Osteoblast (primary cell): ENCODE measurements at regions not wholly inside any gene's neighbourhood (a gene's known extent, or its start where the extent isn't known, plus 50 kb on each side); places are given as distances from the start of the nearest gene placed in this dataset.
"Not testable (repeated sequence)": the region's sequence is repeated elsewhere in the genome, so short reads cannot be mapped to it uniquely, and the experiment has no call there.

ENCODE experiments used
- DNase-seq: peaks from one replicate; pipeline ENCODE4 v3.0.0; 2011; ENCODE audit warnings: low spot score, mixed read lengths; ENCODE audit not compliant: insufficient read length; ENCODE audit errors: missing footprints
- H2AFZ ChIP-seq: 2 replicates; pipeline ENCODE4 v1.6.0; 2011; ENCODE audit warnings: mild to moderate bottlenecking, low read length
- H3K27ac ChIP-seq: 2 replicates; pipeline ENCODE4 v1.5.1; 2011; ENCODE audit warnings: mild to moderate bottlenecking, low read depth, low read length, moderate library complexity
- H3K27me3 ChIP-seq: 2 replicates; pipeline ENCODE4 v1.6.0; 2012; ENCODE audit warnings: mild to moderate bottlenecking, control low read depth, inconsistent platforms, low read length, moderate library complexity; ENCODE audit not compliant: insufficient read depth
- H3K36me3 ChIP-seq: 2 replicates; pipeline ENCODE4 v1.5.1; 2011; ENCODE audit warnings: mild to moderate bottlenecking, low read length, control low read depth, moderate library complexity; ENCODE audit not compliant: insufficient read depth
- H3K4me1 ChIP-seq: 2 replicates; pipeline ENCODE4 v1.5.1; 2011; ENCODE audit warnings: mild to moderate bottlenecking, low read length, control low read depth, moderate library complexity; ENCODE audit not compliant: insufficient read depth
- H3K4me2 ChIP-seq: 2 replicates; pipeline ENCODE4 v1.6.0; 2011; ENCODE audit warnings: mild to moderate bottlenecking, low read length; ENCODE audit not compliant: insufficient read depth
- H3K4me3 ChIP-seq: fragments of 200-600 bp; sonication (generic); 3 replicates; pipeline ENCODE4 v1.5.1; 2012; ENCODE audit warnings: mild to moderate bottlenecking, low read length, inconsistent platforms; ENCODE audit not compliant: insufficient read depth
- H3K79me2 ChIP-seq: 2 replicates; pipeline ENCODE4 v1.6.0; 2012; ENCODE audit warnings: mild to moderate bottlenecking, low read length, control low read depth, inconsistent platforms; ENCODE audit not compliant: insufficient read depth
- H3K9me3 ChIP-seq: 2 replicates; pipeline ENCODE4 v1.5.1; 2011; ENCODE audit warnings: low read depth, low read length, control low read depth
- H4K20me1 ChIP-seq: 2 replicates; pipeline ENCODE4 v1.6.0; 2012; ENCODE audit warnings: mild to moderate bottlenecking, low read length, control low read depth; ENCODE audit not compliant: insufficient read depth
- CTCF ChIP-seq: IDR thresholded peaks from 2 replicates; pipeline ENCODE4 v1.5.1; 2011; ENCODE audit warnings: mild to moderate bottlenecking, low read depth, low read length, moderate library complexity; ENCODE audit errors: extremely low read depth

- Histone ChIP-seq H3K4me1 (no peaks in the 10 kb centered on the region), H3K9me3 (no peaks in the 10 kb centered on the region), H2AFZ (no peak overlapping the region), H3K4me3 (no peak overlapping the region), H3K27ac (no peak overlapping the region), H3K27me3 (no peaks in the 10 kb centered on the region), H3K4me2 (no peak overlapping the region), H4K20me1 (no peaks in the 10 kb centered on the region), H3K36me3 (no peaks in the 10 kb centered on the region), H3K79me2 (no peaks in the 10 kb centered on the region)
- no peak for DNase-seq
- no peak for TF ChIP-seq CTCF
These were observed 430.5 kb downstream of the SMARCA1 start for GRCh38 chrX:129092757-129093156.

- no peak for DNase-seq
These were observed 431.0 kb downstream of the SMARCA1 start for GRCh38 chrX:129092242-129092641.

GRCh38 chrX:129091097-129091496 lies 432.2 kb downstream of the SMARCA1 start:
- Histone ChIP-seq H2AFZ (no peak overlapping the region), H3K4me3 (no peak overlapping the region), H3K27me3 (no peaks in the 10 kb centered on the region), H3K27ac (no peak overlapping the region), H3K79me2 (no peaks in the 10 kb centered on the region), H4K20me1 (no peaks in the 10 kb centered on the region), H3K9me3 (no peaks in the 10 kb centered on the region), H3K4me1 (no peaks in the 10 kb centered on the region), H3K36me3 (no peaks in the 10 kb centered on the region), H3K4me2 (no peak overlapping the region)
- peak; percentile 41 for DNase-seq
- no peak for TF ChIP-seq CTCF

More at GRCh38 chrX:129092242-129092641, 431.0 kb downstream of the SMARCA1 start:
- TF ChIP-seq CTCF, result no peak
- Histone ChIP-seq H2AFZ (no peak overlapping the region), H3K4me2 (no peak overlapping the region), H3K27ac (no peak overlapping the region), H3K9me3 (no peaks in the 10 kb centered on the region), H4K20me1 (no peaks in the 10 kb centered on the region), H3K79me2 (no peaks in the 10 kb centered on the region), H3K36me3 (no peaks in the 10 kb centered on the region), H3K27me3 (no peaks in the 10 kb centered on the region), H3K4me1 (no peaks in the 10 kb centered on the region), H3K4me3 (no peak overlapping the region)

- Histone ChIP-seq H3K27me3 (no peaks in the 10 kb centered on the region), H3K4me2 (no peak overlapping the region), H3K79me2 (no peaks in the 10 kb centered on the region), H3K9me3 (no peaks in the 10 kb centered on the region), H3K4me1 (no peaks in the 10 kb centered on the region), H4K20me1 (no peaks in the 10 kb centered on the region), H3K4me3 (no peak overlapping the region), H2AFZ (no peak overlapping the region), H3K27ac (no peak overlapping the region), H3K36me3 (no peaks in the 10 kb centered on the region)
- no peak for DNase-seq
- no peak for TF ChIP-seq CTCF
These were observed 436.5 kb downstream of the SMARCA1 start for GRCh38 chrX:129086802-129087201.

GRCh38 chrX:129084291-129084690 lies 439.0 kb downstream of the SMARCA1 start:
- H3K36me3 ChIP-seq, H4K20me1 ChIP-seq, H2AFZ ChIP-seq, H3K9me3 ChIP-seq, DNase-seq, H3K27ac ChIP-seq, H3K4me3 ChIP-seq, H3K27me3 ChIP-seq, H3K4me1 ChIP-seq, H3K79me2 ChIP-seq, H3K4me2 ChIP-seq: not testable (repeated sequence)
